ENCODE measurements at regions not wholly inside any gene's neighbourhood (a gene's known extent, or its start where the extent isn't known, plus 50 kb on each side); places are given as distances from the start of the nearest gene placed in this dataset.

DNA sequence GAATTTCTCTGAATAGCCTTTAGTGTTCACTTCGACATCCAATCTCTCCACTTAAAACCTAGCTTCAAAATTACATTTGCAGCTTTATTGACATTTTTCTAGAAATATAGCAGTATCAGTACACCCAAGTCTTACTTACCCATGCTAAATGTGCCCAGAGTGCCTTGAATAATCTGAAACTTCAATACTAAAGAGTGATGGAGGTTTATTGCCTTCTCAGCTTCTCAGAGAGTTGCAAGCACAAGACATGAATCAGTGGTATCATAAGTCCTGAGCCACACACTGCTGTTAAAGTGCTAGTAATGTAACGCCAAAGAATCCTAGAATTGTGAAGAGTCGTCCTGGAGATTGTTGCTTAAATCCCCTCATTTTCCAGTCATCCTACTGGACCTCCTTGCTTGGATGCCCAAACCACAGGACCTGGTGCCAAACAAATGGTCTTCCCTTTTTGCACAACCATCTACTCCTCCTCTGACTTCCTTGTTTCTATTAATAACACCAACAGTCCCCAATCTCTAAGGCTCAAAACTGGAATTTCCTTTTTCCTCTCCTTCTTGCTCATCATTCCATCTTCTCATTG is 83.2 kb upstream of the SPATS2L start:
- TF ChIP-seq, protein P1, sequence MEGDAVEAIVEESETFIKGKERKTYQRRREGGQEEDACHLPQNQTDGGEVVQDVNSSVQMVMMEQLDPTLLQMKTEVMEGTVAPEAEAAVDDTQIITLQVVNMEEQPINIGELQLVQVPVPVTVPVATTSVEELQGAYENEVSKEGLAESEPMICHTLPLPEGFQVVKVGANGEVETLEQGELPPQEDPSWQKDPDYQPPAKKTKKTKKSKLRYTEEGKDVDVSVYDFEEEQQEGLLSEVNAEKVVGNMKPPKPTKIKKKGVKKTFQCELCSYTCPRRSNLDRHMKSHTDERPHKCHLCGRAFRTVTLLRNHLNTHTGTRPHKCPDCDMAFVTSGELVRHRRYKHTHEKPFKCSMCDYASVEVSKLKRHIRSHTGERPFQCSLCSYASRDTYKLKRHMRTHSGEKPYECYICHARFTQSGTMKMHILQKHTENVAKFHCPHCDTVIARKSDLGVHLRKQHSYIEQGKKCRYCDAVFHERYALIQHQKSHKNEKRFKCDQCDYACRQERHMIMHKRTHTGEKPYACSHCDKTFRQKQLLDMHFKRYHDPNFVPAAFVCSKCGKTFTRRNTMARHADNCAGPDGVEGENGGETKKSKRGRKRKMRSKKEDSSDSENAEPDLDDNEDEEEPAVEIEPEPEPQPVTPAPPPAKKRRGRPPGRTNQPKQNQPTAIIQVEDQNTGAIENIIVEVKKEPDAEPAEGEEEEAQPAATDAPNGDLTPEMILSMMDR (IDR thresholded peaks at IDR 0.05 in 4 of 5, conservative IDR thresholded peaks at IDR 0.05 in 1 of 5): no peak
- TF ChIP-seq POLR2A (IDR thresholded peaks at IDR 0.05): no peak
